Amygdala (tissue), 56 donors: ENCODE measurements at regions not wholly inside any gene's neighbourhood (a gene's known extent, or its start where the extent isn't known, plus 50 kb on each side); places are given as distances from the start of the nearest gene placed in this dataset.
"Not testable (repeated sequence)": the region's sequence is repeated elsewhere in the genome, so short reads cannot be mapped to it uniquely, and the experiment has no call there.

Experiments
- DNase-seq, 56 donors: peaks; one replicate each; lab custom pipeline; 2025; lab: John Stamatoyannopoulos, UW

GRCh38 chr7:112668561-112668960 lies 121.6 kb downstream of the TMEM168 start:
- DNase-seq = no peak

- no peak for DNase-seq
Observed at GRCh38 chr7:112669306-112669705, 120.9 kb downstream of the TMEM168 start.

GRCh38 chr7:112670193-112670592 lies 120.0 kb downstream of the TMEM168 start:
- DNase-seq = no peak

GRCh38 chr7:112678626-112679025 lies 111.6 kb downstream of the TMEM168 start:
- no peak for DNase-seq

GRCh38 chr7:112689466-112690177 lies 100.6 kb downstream of the TMEM168 start:
- DNase-seq = not testable (repeated sequence)

- DNase-seq = no peak
Observed at GRCh38 chr7:112692333-112692732, 97.9 kb downstream of the TMEM168 start.

- not testable (repeated sequence) for DNase-seq
Observed at GRCh38 chr7:112697211-112697610, 93.0 kb downstream of the TMEM168 start.

- DNase-seq = no peak
Observed at GRCh38 chr7:112699725-112700513, 90.3 kb downstream of the TMEM168 start.

- no peak for DNase-seq
Observed at GRCh38 chr7:112701456-112701855, 88.7 kb downstream of the TMEM168 start.

GRCh38 chr7:112707655-112708054 lies 82.5 kb downstream of the TMEM168 start:
- no peak for DNase-seq

GRCh38 chr7:112708236-112708635 lies 82.0 kb downstream of the TMEM168 start:
- no peak for DNase-seq
